Limb (tissue), 2 donors: ENCODE measurements at regions not wholly inside any gene's neighbourhood (a gene's known extent, or its start where the extent isn't known, plus 50 kb on each side); places are given as distances from the start of the nearest gene placed in this dataset.
A peak's percentile ranks its signal among the peaks of the same experiment; 100 is the strongest.

Experiments
- DNase-seq, 2 donors: peaks; one replicate each; pipeline ENCODE4 v3.0.0-alpha.2; 2016; ENCODE audit errors: extremely low spot score in 2 of 2

- no peak for DNase-seq
These were observed 141.2 kb upstream of the RTL1 start for GRCh38 chr14:101044741-101045140.

GRCh38 chr14:101045511-101045910, 142.0 kb upstream of the RTL1 start:
- DNase-seq = no peak

- no peak for DNase-seq
These were observed 142.5 kb upstream of the RTL1 start for GRCh38 chr14:101046071-101046470.

- DNase-seq = no peak
These were observed 143.8 kb upstream of the RTL1 start for GRCh38 chr14:101047326-101047725.

GRCh38 chr14:101048766-101049165, 145.2 kb upstream of the RTL1 start:
- DNase-seq = no peak

- DNase-seq = no peak
These were observed 146.0 kb upstream of the RTL1 start for GRCh38 chr14:101049511-101049910.

GRCh38 chr14:101049942-101050341, 146.4 kb upstream of the RTL1 start:
- no peak for DNase-seq

- DNase-seq = no peak
These were observed 147.5 kb upstream of the RTL1 start for GRCh38 chr14:101050901-101051490.

GRCh38 chr14:101054671-101055070, 151.1 kb upstream of the RTL1 start:
- DNase-seq = no peak

- no peak for DNase-seq
These were observed 151.7 kb upstream of the RTL1 start for GRCh38 chr14:101055106-101055662.

- DNase-seq = no peak
These were observed 152.4 kb upstream of the RTL1 start for GRCh38 chr14:101055776-101056374.

GRCh38 chr14:101056446-101056845, 152.9 kb upstream of the RTL1 start:
- DNase-seq = no peak

- DNase-seq = no peak
These were observed 153.9 kb upstream of the RTL1 start for GRCh38 chr14:101057394-101057793.

- no peak for DNase-seq
These were observed 155.0 kb upstream of the RTL1 start for GRCh38 chr14:101058571-101058970.

- DNase-seq = no peak
These were observed 156.7 kb upstream of the RTL1 start for GRCh38 chr14:101060171-101060601.

GRCh38 chr14:101061411-101062064, 158.0 kb upstream of the RTL1 start:
- no peak for DNase-seq

- DNase-seq = peak; percentile 10 to 67
These were observed 158.5 kb upstream of the RTL1 start for GRCh38 chr14:101062065-101062450.

- no peak for DNase-seq
These were observed 159.1 kb upstream of the RTL1 start for GRCh38 chr14:101062601-101063000.

- DNase-seq = no peak
These were observed 159.6 kb upstream of the RTL1 start for GRCh38 chr14:101063121-101063520.

GRCh38 chr14:101064121-101064661, 160.7 kb upstream of the RTL1 start:
- no peak for DNase-seq

- no peak for DNase-seq
These were observed 161.2 kb upstream of the RTL1 start for GRCh38 chr14:101064718-101065117.

GRCh38 chr14:101065246-101065645, 161.7 kb upstream of the RTL1 start:
- DNase-seq = peak in 1 of 2 donors; percentile 21
